Activated CD4-positive, alpha-beta T cell treated with anti-CD3 and anti-CD28 coated beads, Interleukin-2, amount 10 ng/mL, durations not matched to agents 24 days and 14 days (primary cell): ENCODE measurements at regions not wholly inside any gene's neighbourhood (a gene's known extent, or its start where the extent isn't known, plus 50 kb on each side); places are given as distances from the start of the nearest gene placed in this dataset.
"Not testable (repeated sequence)": the region's sequence is repeated elsewhere in the genome, so short reads cannot be mapped to it uniquely, and the experiment has no call there.

Experiments
- DNase-seq: peaks from one replicate; pipeline ENCODE4 v3.0.0; 2022
- H3K27ac Mint-ChIP-seq: one replicate; pipeline ENCODE4 v1.8.0; 2022; ENCODE audit warnings: mild to moderate bottlenecking, mixed read lengths
- H3K27me3 Mint-ChIP-seq: one replicate; pipeline ENCODE4 v1.8.0; 2022; ENCODE audit warnings: mixed read lengths
- H3K36me3 Mint-ChIP-seq: one replicate; pipeline ENCODE4 v1.8.0; 2022; ENCODE audit warnings: low read depth, mild to moderate bottlenecking, mixed read lengths
- H3K4me1 Mint-ChIP-seq: one replicate; pipeline ENCODE4 v1.8.0; 2021; ENCODE audit warnings: mixed read lengths
- H3K4me3 Mint-ChIP-seq: one replicate; pipeline ENCODE4 v1.8.0; 2022; ENCODE audit warnings: mild to moderate bottlenecking, moderate library complexity, mixed read lengths
- H3K9me3 Mint-ChIP-seq: one replicate; pipeline ENCODE4 v1.8.0; 2021; ENCODE audit warnings: mixed read lengths
- intact Hi-C: fragments of 100-400 bp; cut with micrococcal nuclease; formaldehyde crosslinking; loops from one replicate; pipeline ENCODE4 v1.15.1; 2023

GRCh38 chr5:125433457-125433856 is 687.0 kb upstream of the ZNF608 start:
- H3K27me3 Mint-ChIP-seq = no peaks in the 10 kb centered on the region

GRCh38 chr5:125439243-125439642 is 692.8 kb upstream of the ZNF608 start:
- DNase-seq = no peak
- no peak overlapping the region for H3K4me3 Mint-ChIP-seq
- intact Hi-C loops = no loop called here
- no peaks in the 10 kb centered on the region for H3K36me3 Mint-ChIP-seq
- H3K27me3 Mint-ChIP-seq = no peaks in the 10 kb centered on the region
- H3K9me3 Mint-ChIP-seq = peaks cover 10% of the 10 kb centered on the region
- no peaks in the 10 kb centered on the region for H3K4me1 Mint-ChIP-seq
- no peak overlapping the region for H3K27ac Mint-ChIP-seq

More at GRCh38 chr5:125433457-125433856, 687.0 kb upstream of the ZNF608 start:
- Mint-ChIP-seq H3K4me3 (no peak overlapping the region), H3K36me3 (no peaks in the 10 kb centered on the region), H3K27ac (no peak overlapping the region), H3K4me1 (no peaks in the 10 kb centered on the region), H3K9me3 (peaks cover 7% of the 10 kb centered on the region)
- DNase-seq = no peak
- intact Hi-C loops = no loop called here

GRCh38 chr5:125440905-125441304 is 694.5 kb upstream of the ZNF608 start:
- H3K4me3 Mint-ChIP-seq = no peak overlapping the region
- H3K27me3 Mint-ChIP-seq = no peaks in the 10 kb centered on the region
- H3K4me1 Mint-ChIP-seq = no peaks in the 10 kb centered on the region
- H3K27ac Mint-ChIP-seq = no peak overlapping the region
- H3K36me3 Mint-ChIP-seq = no peaks in the 10 kb centered on the region
- no peak for DNase-seq
- peaks cover 6% of the 10 kb centered on the region for H3K9me3 Mint-ChIP-seq
- intact Hi-C loops = no loop called here

GRCh38 chr5:125446986-125447385 is 700.5 kb upstream of the ZNF608 start:
- Mint-ChIP-seq H3K36me3 (no peaks in the 10 kb centered on the region), H3K9me3 (peaks cover 4% of the 10 kb centered on the region), H3K4me3 (no peak overlapping the region), H3K27ac (no peak overlapping the region), H3K27me3 (no peaks in the 10 kb centered on the region), H3K4me1 (no peaks in the 10 kb centered on the region)
- intact Hi-C loops = no loop called here
- DNase-seq = no peak

- no peak overlapping the region for H3K27ac Mint-ChIP-seq
- H3K27me3 Mint-ChIP-seq = no peaks in the 10 kb centered on the region
- intact Hi-C loops = no loop called here
- H3K4me3 Mint-ChIP-seq = no peak overlapping the region
- H3K9me3 Mint-ChIP-seq = peaks cover 15% of the 10 kb centered on the region
- no peak for DNase-seq
- H3K36me3 Mint-ChIP-seq = no peaks in the 10 kb centered on the region
- H3K4me1 Mint-ChIP-seq = no peaks in the 10 kb centered on the region
Measured at GRCh38 chr5:125450771-125451170, 704.3 kb upstream of the ZNF608 start.

GRCh38 chr5:125451622-125452021 is 705.2 kb upstream of the ZNF608 start:
- Mint-ChIP-seq H3K4me1 (no peaks in the 10 kb centered on the region), H3K9me3 (peaks cover 15% of the 10 kb centered on the region), H3K4me3 (no peak overlapping the region), H3K27me3 (no peaks in the 10 kb centered on the region), H3K27ac (no peak overlapping the region), H3K36me3 (no peaks in the 10 kb centered on the region)
- no peak for DNase-seq
- intact Hi-C loops = no loop called here

- no peaks in the 10 kb centered on the region for H3K36me3 Mint-ChIP-seq
- H3K4me1 Mint-ChIP-seq = no peaks in the 10 kb centered on the region
- peaks cover 22% of the 10 kb centered on the region for H3K9me3 Mint-ChIP-seq
- H3K27ac Mint-ChIP-seq = no peak overlapping the region
- no peak overlapping the region for H3K4me3 Mint-ChIP-seq
- H3K27me3 Mint-ChIP-seq = no peaks in the 10 kb centered on the region
- no peak for DNase-seq
- intact Hi-C loops = no loop called here
Measured at GRCh38 chr5:125452991-125453390, 706.6 kb upstream of the ZNF608 start.

GRCh38 chr5:125455041-125455440 is 708.6 kb upstream of the ZNF608 start:
- H3K4me1 Mint-ChIP-seq = no peaks in the 10 kb centered on the region
- intact Hi-C loops = no loop called here
- no peaks in the 10 kb centered on the region for H3K27me3 Mint-ChIP-seq
- DNase-seq = no peak
- no peaks in the 10 kb centered on the region for H3K36me3 Mint-ChIP-seq
- H3K9me3 Mint-ChIP-seq = peaks cover 27% of the 10 kb centered on the region
- no peak overlapping the region for H3K4me3 Mint-ChIP-seq
- no peak overlapping the region for H3K27ac Mint-ChIP-seq

- peaks cover 27% of the 10 kb centered on the region for H3K9me3 Mint-ChIP-seq
- DNase-seq, H3K36me3 Mint-ChIP-seq, intact Hi-C loops, H3K27me3 Mint-ChIP-seq, H3K4me1 Mint-ChIP-seq, H3K4me3 Mint-ChIP-seq, H3K27ac Mint-ChIP-seq: not testable (repeated sequence)
Measured at GRCh38 chr5:125456005-125456404, 709.6 kb upstream of the ZNF608 start.

GRCh38 chr5:125457617-125458016 is 711.2 kb upstream of the ZNF608 start:
- no peaks in the 10 kb centered on the region for H3K27me3 Mint-ChIP-seq
- peaks cover 26% of the 10 kb centered on the region for H3K9me3 Mint-ChIP-seq
- H3K4me1 Mint-ChIP-seq = no peaks in the 10 kb centered on the region
- no peaks in the 10 kb centered on the region for H3K36me3 Mint-ChIP-seq
- H3K4me3 Mint-ChIP-seq = no peak overlapping the region
- intact Hi-C loops = no loop called here
- H3K27ac Mint-ChIP-seq = no peak overlapping the region
- no peak for DNase-seq

- intact Hi-C loops, H3K27ac Mint-ChIP-seq, H3K27me3 Mint-ChIP-seq, H3K4me1 Mint-ChIP-seq, DNase-seq, H3K36me3 Mint-ChIP-seq, H3K4me3 Mint-ChIP-seq: not testable (repeated sequence)
- peaks cover 18% of the 10 kb centered on the region for H3K9me3 Mint-ChIP-seq
Measured at GRCh38 chr5:125458949-125459348, 712.5 kb upstream of the ZNF608 start.

GRCh38 chr5:125461641-125462072 is 715.2 kb upstream of the ZNF608 start:
- Mint-ChIP-seq H3K4me1 (no peaks in the 10 kb centered on the region), H3K27ac (no peak overlapping the region), H3K36me3 (no peaks in the 10 kb centered on the region), H3K27me3 (no peaks in the 10 kb centered on the region), H3K9me3 (peaks cover 12% of the 10 kb centered on the region), H3K4me3 (no peak overlapping the region)
- no peak for DNase-seq
- intact Hi-C loops = no loop called here

- H3K27me3 Mint-ChIP-seq = no peaks in the 10 kb centered on the region
- H3K27ac Mint-ChIP-seq = no peak overlapping the region
- no peak overlapping the region for H3K4me3 Mint-ChIP-seq
- intact Hi-C loops = no loop called here
- H3K4me1 Mint-ChIP-seq = no peaks in the 10 kb centered on the region
- no peaks in the 10 kb centered on the region for H3K36me3 Mint-ChIP-seq
- H3K9me3 Mint-ChIP-seq = peaks cover 5% of the 10 kb centered on the region
- DNase-seq = no peak
Measured at GRCh38 chr5:125463466-125464092, 717.1 kb upstream of the ZNF608 start.

- intact Hi-C loops = no loop called here
- Mint-ChIP-seq H3K27ac (no peak overlapping the region), H3K4me3 (no peak overlapping the region), H3K4me1 (no peaks in the 10 kb centered on the region), H3K27me3 (no peaks in the 10 kb centered on the region), H3K9me3 (no peaks in the 10 kb centered on the region), H3K36me3 (no peaks in the 10 kb centered on the region)
- no peak for DNase-seq
Measured at GRCh38 chr5:125464847-125465432, 718.5 kb upstream of the ZNF608 start.

GRCh38 chr5:125465703-125466102 is 719.3 kb upstream of the ZNF608 start:
- intact Hi-C loops = no loop called here
- Mint-ChIP-seq H3K4me1 (no peaks in the 10 kb centered on the region), H3K27me3 (no peaks in the 10 kb centered on the region), H3K9me3 (no peaks in the 10 kb centered on the region), H3K36me3 (no peaks in the 10 kb centered on the region), H3K27ac (no peak overlapping the region), H3K4me3 (no peak overlapping the region)
- DNase-seq = no peak
